GM12892 (cell line): ENCODE measurements at regions not wholly inside any gene's neighbourhood (a gene's known extent, or its start where the extent isn't known, plus 50 kb on each side); places are given as distances from the start of the nearest gene placed in this dataset.

ENCODE experiments used
- POLR2A ChIP-seq: IDR thresholded peaks from 2 replicates; pipeline ENCODE4 v1.6.1; 2011; ENCODE audit warnings: low read depth, low read length, control low read depth
- POLR2AphosphoS5 ChIP-seq: IDR thresholded peaks from 2 replicates; pipeline ENCODE4 v1.6.1; 2011; ENCODE audit warnings: low read depth, low read length, control low read depth
- TAF1 ChIP-seq: IDR thresholded peaks from 2 replicates; pipeline ENCODE4 v1.6.1; 2011; ENCODE audit warnings: low read depth, mild to moderate bottlenecking, control low read depth, low read length, borderline replicate concordance

GRCh38 chr1:79507770-79508169, 501.2 kb upstream of the ADGRL4 start:
- TF ChIP-seq POLR2A (no peak), TAF1 (no peak), POLR2AphosphoS5 (no peak)
